Skeletal muscle tissue (tissue), 3 donors: ENCODE measurements at regions not wholly inside any gene's neighbourhood (a gene's known extent, or its start where the extent isn't known, plus 50 kb on each side); places are given as distances from the start of the nearest gene placed in this dataset.

Experiments used
- H3K27ac ChIP-seq: one replicate; pipeline ENCODE4 v1.7.0; 2013; ENCODE audit warnings: mild to moderate bottlenecking, low read depth, low read length, inconsistent platforms
- H3K27me3 ChIP-seq, 3 donors: one replicate each; pipeline ENCODE4 v1.7.0; 2013; ENCODE audit warnings: low read length in 3 of 3; ENCODE audit not compliant: control insufficient read depth in 3 of 3, insufficient read depth in 3 of 3
- H3K36me3 ChIP-seq, 3 donors: one replicate each; pipeline ENCODE4 v1.7.0; 2013; ENCODE audit warnings: low read length in 3 of 3; ENCODE audit not compliant: control insufficient read depth in 3 of 3, insufficient read depth in 3 of 3
- H3K4me1 ChIP-seq, 3 donors: one replicate each; pipeline ENCODE4 v1.7.0; 2013; ENCODE audit warnings: low read length in 3 of 3, mild to moderate bottlenecking in 3 of 3; ENCODE audit not compliant: control insufficient read depth in 3 of 3, insufficient read depth in 3 of 3
- H3K4me3 ChIP-seq, 3 donors: one replicate each; pipeline ENCODE4 v1.7.0; 2013; ENCODE audit warnings: low read length in 3 of 3
- H3K9ac ChIP-seq, 3 donors: one replicate each; pipeline ENCODE4 v1.7.0; 2013; ENCODE audit warnings: low read length in 3 of 3, mild to moderate bottlenecking in 3 of 3, moderate library complexity in 2 of 3, low read depth in 1 of 3
- H3K9me3 ChIP-seq, 3 donors: one replicate each; pipeline ENCODE4 v1.7.0; 2013; ENCODE audit warnings: low read length in 3 of 3; ENCODE audit not compliant: control insufficient read depth in 3 of 3
- donor health status: Osteomylitis.

- H3K4me3 ChIP-seq = no peak overlapping the region
- H3K27ac ChIP-seq = no peak overlapping the region
- no peaks in the 10 kb centered on the region for H3K36me3 ChIP-seq
- no peaks in the 10 kb centered on the region for H3K9me3 ChIP-seq
- H3K4me1 ChIP-seq = peaks cover 0 to 5% (median 0%) of the 10 kb centered on the region in 3 donors
- no peak overlapping the region for H3K9ac ChIP-seq
- no peaks in the 10 kb centered on the region for H3K27me3 ChIP-seq
Measured at GRCh38 chr7:81025360-81025759, 106.5 kb upstream of the SEMA3C start.

- no peak overlapping the region for H3K27ac ChIP-seq
- no peak overlapping the region for H3K4me3 ChIP-seq
- H3K4me1 ChIP-seq = no peaks in the 10 kb centered on the region
- no peak overlapping the region for H3K9ac ChIP-seq
- H3K27me3 ChIP-seq = no peaks in the 10 kb centered on the region
- no peaks in the 10 kb centered on the region for H3K9me3 ChIP-seq
- H3K36me3 ChIP-seq = no peaks in the 10 kb centered on the region
Measured at GRCh38 chr7:81014908-81015307, 96.1 kb upstream of the SEMA3C start.

DNA sequence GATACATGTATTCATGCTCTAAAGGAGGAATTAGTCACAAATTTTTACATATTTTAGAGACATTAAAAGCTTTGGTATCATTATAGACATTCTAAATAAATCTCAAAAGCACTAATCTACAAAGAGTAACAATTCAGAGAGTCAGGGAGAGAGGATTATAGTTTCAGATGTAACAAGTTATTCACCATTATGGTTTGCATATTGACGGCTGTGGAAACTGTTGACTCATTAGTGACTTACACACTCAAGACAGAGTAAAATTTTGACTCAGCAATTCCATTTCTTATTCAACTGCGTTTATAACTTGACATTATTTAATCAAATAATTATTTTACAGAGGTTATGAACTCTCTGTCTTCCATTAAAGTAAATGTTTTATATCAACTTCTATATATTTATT lies 95.4 kb upstream of the SEMA3C start:
- no peak overlapping the region for H3K4me3 ChIP-seq
- no peaks in the 10 kb centered on the region for H3K9me3 ChIP-seq
- no peaks in the 10 kb centered on the region for H3K36me3 ChIP-seq
- H3K4me1 ChIP-seq = no peaks in the 10 kb centered on the region
- no peak overlapping the region for H3K9ac ChIP-seq
- H3K27ac ChIP-seq = no peak overlapping the region
- H3K27me3 ChIP-seq = no peaks in the 10 kb centered on the region

- Histone ChIP-seq H3K9me3 (no peaks in the 10 kb centered on the region), H3K4me1 (no peaks in the 10 kb centered on the region), H3K9ac (no peak overlapping the region), H3K36me3 (no peaks in the 10 kb centered on the region), H3K4me3 (no peak overlapping the region), H3K27ac (no peak overlapping the region), H3K27me3 (no peaks in the 10 kb centered on the region)
Measured at GRCh38 chr7:81013083-81013817, 94.4 kb upstream of the SEMA3C start.

- Histone ChIP-seq H3K9me3 (no peaks in the 10 kb centered on the region), H3K27ac (no peak overlapping the region), H3K9ac (no peak overlapping the region), H3K4me1 (no peaks in the 10 kb centered on the region), H3K36me3 (no peaks in the 10 kb centered on the region), H3K4me3 (no peak overlapping the region), H3K27me3 (no peaks in the 10 kb centered on the region)
Measured at GRCh38 chr7:81008901-81009300, 90.0 kb upstream of the SEMA3C start.

- Histone ChIP-seq H3K4me1 (no peaks in the 10 kb centered on the region), H3K4me3 (no peak overlapping the region), H3K9me3 (no peaks in the 10 kb centered on the region), H3K9ac (no peak overlapping the region), H3K36me3 (no peaks in the 10 kb centered on the region), H3K27ac (no peak overlapping the region), H3K27me3 (no peaks in the 10 kb centered on the region)
Measured at GRCh38 chr7:81007051-81007450, 88.2 kb upstream of the SEMA3C start.

DNA sequence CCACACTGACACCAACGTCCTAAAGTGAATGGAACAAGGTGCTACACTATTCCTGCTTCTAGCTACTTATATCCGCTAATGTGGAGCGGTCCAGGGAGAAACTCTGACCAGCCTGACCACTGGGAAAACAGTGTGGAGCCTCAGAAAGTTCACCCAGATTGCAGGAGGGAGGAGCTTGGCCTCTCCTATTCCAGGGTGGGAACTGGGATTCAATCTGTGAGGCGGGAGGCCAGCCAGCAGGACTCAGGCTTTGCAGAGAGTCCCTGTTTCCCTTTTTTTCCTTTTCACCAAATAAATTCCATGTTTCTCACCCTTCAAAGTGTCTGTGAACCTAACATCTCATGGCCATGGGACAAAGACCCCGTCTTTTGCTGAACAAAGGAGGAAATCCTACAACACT lies 86.4 kb upstream of the SEMA3C start:
- H3K27ac ChIP-seq = no peak overlapping the region
- no peaks in the 10 kb centered on the region for H3K9me3 ChIP-seq
- no peaks in the 10 kb centered on the region for H3K27me3 ChIP-seq
- no peaks in the 10 kb centered on the region for H3K4me1 ChIP-seq
- no peaks in the 10 kb centered on the region for H3K36me3 ChIP-seq
- no peak overlapping the region for H3K9ac ChIP-seq
- H3K4me3 ChIP-seq = no peak overlapping the region

GRCh38 chr7:81004098-81004497 lies 85.2 kb upstream of the SEMA3C start:
- Histone ChIP-seq H3K27ac (no peak overlapping the region), H3K4me1 (no peaks in the 10 kb centered on the region), H3K9ac (no peak overlapping the region), H3K9me3 (no peaks in the 10 kb centered on the region), H3K27me3 (no peaks in the 10 kb centered on the region), H3K4me3 (no peak overlapping the region), H3K36me3 (no peaks in the 10 kb centered on the region)

GRCh38 chr7:81003326-81003725 lies 84.5 kb upstream of the SEMA3C start:
- Histone ChIP-seq H3K27ac (peak overlapping the region; percentile 40), H3K4me1 (no peaks in the 10 kb centered on the region), H3K9ac (no peak overlapping the region), H3K27me3 (no peaks in the 10 kb centered on the region), H3K9me3 (no peaks in the 10 kb centered on the region), H3K4me3 (no peak overlapping the region), H3K36me3 (no peaks in the 10 kb centered on the region)

- Histone ChIP-seq H3K9me3 (no peaks in the 10 kb centered on the region), H3K36me3 (no peaks in the 10 kb centered on the region), H3K27ac (no peak overlapping the region), H3K4me1 (no peaks in the 10 kb centered on the region), H3K27me3 (no peaks in the 10 kb centered on the region), H3K4me3 (no peak overlapping the region), H3K9ac (no peak overlapping the region)
Measured at GRCh38 chr7:81002421-81002820, 83.6 kb upstream of the SEMA3C start.
